ENCODE measurements at regions not wholly inside any gene's neighbourhood (a gene's known extent, or its start where the extent isn't known, plus 50 kb on each side); places are given as distances from the start of the nearest gene placed in this dataset.

- no peak overlapping the region for H3K27ac Mint-ChIP-seq
- no peaks in the 10 kb centered on the region for H3K27me3 Mint-ChIP-seq
- peaks cover 7% of the 10 kb centered on the region for H3K9me3 Mint-ChIP-seq
- H3K36me3 Mint-ChIP-seq (ENCODE audit: low read depth): no peaks in the 10 kb centered on the region
- no peaks in the 10 kb centered on the region for H3K4me1 Mint-ChIP-seq (ENCODE audit: low read depth)
- H3K4me3 Mint-ChIP-seq: no peak overlapping the region
Observed at GRCh38 chr5:164449460-164449859, 944.0 kb downstream of the MAT2B start.

- H3K4me1 Mint-ChIP-seq (ENCODE audit: low read depth): no peaks in the 10 kb centered on the region
- H3K9me3 Mint-ChIP-seq: peaks cover 6% of the 10 kb centered on the region
- no peak overlapping the region for H3K4me3 Mint-ChIP-seq
- H3K36me3 Mint-ChIP-seq (ENCODE audit: low read depth): no peaks in the 10 kb centered on the region
- no peaks in the 10 kb centered on the region for H3K27me3 Mint-ChIP-seq
- no peak overlapping the region for H3K27ac Mint-ChIP-seq
Observed at GRCh38 chr5:164466033-164466432, 960.6 kb downstream of the MAT2B start.

- Mint-ChIP-seq H3K4me3 (no peak overlapping the region), H3K36me3 (ENCODE audit: low read depth) (no peaks in the 10 kb centered on the region), H3K27me3 (no peaks in the 10 kb centered on the region), H3K4me1 (ENCODE audit: low read depth) (no peaks in the 10 kb centered on the region), H3K27ac (no peak overlapping the region), H3K9me3 (peaks cover 6% of the 10 kb centered on the region)
Observed at GRCh38 chr5:164470312-164470711, 964.9 kb downstream of the MAT2B start.

GRCh38 chr5:164472165-164472564, 966.7 kb downstream of the MAT2B start:
- H3K4me1 Mint-ChIP-seq (ENCODE audit: low read depth): no peaks in the 10 kb centered on the region
- H3K36me3 Mint-ChIP-seq (ENCODE audit: low read depth): no peaks in the 10 kb centered on the region
- peaks cover 1% of the 10 kb centered on the region for H3K9me3 Mint-ChIP-seq
- no peaks in the 10 kb centered on the region for H3K27me3 Mint-ChIP-seq
- no peak overlapping the region for H3K27ac Mint-ChIP-seq
- no peak overlapping the region for H3K4me3 Mint-ChIP-seq

GRCh38 chr5:164475339-164475977, 970.0 kb downstream of the MAT2B start:
- Mint-ChIP-seq H3K27me3 (no peaks in the 10 kb centered on the region), H3K9me3 (no peaks in the 10 kb centered on the region), H3K4me3 (no peak overlapping the region), H3K4me1 (ENCODE audit: low read depth) (no peaks in the 10 kb centered on the region), H3K27ac (no peak overlapping the region), H3K36me3 (ENCODE audit: low read depth) (no peaks in the 10 kb centered on the region)

GRCh38 chr5:164481270-164481669, 975.9 kb downstream of the MAT2B start:
- H3K27me3 Mint-ChIP-seq: no peaks in the 10 kb centered on the region
- no peaks in the 10 kb centered on the region for H3K4me1 Mint-ChIP-seq (ENCODE audit: low read depth)
- H3K9me3 Mint-ChIP-seq: peaks cover 5% of the 10 kb centered on the region
- H3K27ac Mint-ChIP-seq: no peak overlapping the region
- no peaks in the 10 kb centered on the region for H3K36me3 Mint-ChIP-seq (ENCODE audit: low read depth)
- no peak overlapping the region for H3K4me3 Mint-ChIP-seq

- no peaks in the 10 kb centered on the region for H3K4me1 Mint-ChIP-seq (ENCODE audit: low read depth)
Observed at GRCh38 chr5:164482351-164482750, 976.9 kb downstream of the MAT2B start.

GRCh38 chr5:164484948-164485347, 979.5 kb downstream of the MAT2B start:
- H3K27me3 Mint-ChIP-seq: no peaks in the 10 kb centered on the region
- H3K4me1 Mint-ChIP-seq (ENCODE audit: low read depth): no peaks in the 10 kb centered on the region
- H3K36me3 Mint-ChIP-seq (ENCODE audit: low read depth): no peaks in the 10 kb centered on the region
- no peak overlapping the region for H3K4me3 Mint-ChIP-seq
- no peak overlapping the region for H3K27ac Mint-ChIP-seq
- H3K9me3 Mint-ChIP-seq: peaks cover 9% of the 10 kb centered on the region

More at GRCh38 chr5:164482351-164482750, 976.9 kb downstream of the MAT2B start:
- H3K4me3 Mint-ChIP-seq: no peak overlapping the region
- H3K27me3 Mint-ChIP-seq: no peaks in the 10 kb centered on the region
- peaks cover 5% of the 10 kb centered on the region for H3K9me3 Mint-ChIP-seq
- no peaks in the 10 kb centered on the region for H3K36me3 Mint-ChIP-seq (ENCODE audit: low read depth)
- no peak overlapping the region for H3K27ac Mint-ChIP-seq

- Mint-ChIP-seq H3K36me3 (ENCODE audit: low read depth) (no peaks in the 10 kb centered on the region), H3K27ac (no peak overlapping the region), H3K4me3 (no peak overlapping the region), H3K27me3 (no peaks in the 10 kb centered on the region), H3K4me1 (ENCODE audit: low read depth) (no peaks in the 10 kb centered on the region), H3K9me3 (peaks cover 4% of the 10 kb centered on the region)
Observed at GRCh38 chr5:164487939-164488338, 982.5 kb downstream of the MAT2B start.

- Mint-ChIP-seq H3K4me3 (no peak overlapping the region), H3K4me1 (ENCODE audit: low read depth) (no peaks in the 10 kb centered on the region), H3K27me3 (no peaks in the 10 kb centered on the region), H3K27ac (no peak overlapping the region), H3K36me3 (ENCODE audit: low read depth) (no peaks in the 10 kb centered on the region), H3K9me3 (no peaks in the 10 kb centered on the region)
Observed at GRCh38 chr5:164497311-164498064, 992.1 kb downstream of the MAT2B start.

- Mint-ChIP-seq H3K27me3 (no peaks in the 10 kb centered on the region), H3K4me3 (no peak overlapping the region), H3K27ac (no peak overlapping the region), H3K9me3 (no peaks in the 10 kb centered on the region), H3K36me3 (ENCODE audit: low read depth) (no peaks in the 10 kb centered on the region), H3K4me1 (ENCODE audit: low read depth) (no peaks in the 10 kb centered on the region)
Observed at GRCh38 chr5:164498438-164498837, 993.0 kb downstream of the MAT2B start.

- no peak overlapping the region for H3K27ac Mint-ChIP-seq
- no peaks in the 10 kb centered on the region for H3K27me3 Mint-ChIP-seq
- H3K9me3 Mint-ChIP-seq: no peaks in the 10 kb centered on the region
- no peak overlapping the region for H3K4me3 Mint-ChIP-seq
- H3K4me1 Mint-ChIP-seq (ENCODE audit: low read depth): no peaks in the 10 kb centered on the region
- H3K36me3 Mint-ChIP-seq (ENCODE audit: low read depth): no peaks in the 10 kb centered on the region
Observed at GRCh38 chr5:164500856-164501255, 995.4 kb downstream of the MAT2B start.

GRCh38 chr5:164501344-164501743, 995.9 kb downstream of the MAT2B start:
- Mint-ChIP-seq H3K27me3 (no peaks in the 10 kb centered on the region), H3K9me3 (no peaks in the 10 kb centered on the region), H3K27ac (no peak overlapping the region), H3K36me3 (ENCODE audit: low read depth) (no peaks in the 10 kb centered on the region), H3K4me3 (no peak overlapping the region), H3K4me1 (ENCODE audit: low read depth) (no peaks in the 10 kb centered on the region)

GRCh38 chr5:164504141-164504772, 998.8 kb downstream of the MAT2B start:
- Mint-ChIP-seq H3K4me1 (ENCODE audit: low read depth) (no peaks in the 10 kb centered on the region), H3K27me3 (no peaks in the 10 kb centered on the region), H3K36me3 (ENCODE audit: low read depth) (no peaks in the 10 kb centered on the region), H3K4me3 (no peak overlapping the region), H3K27ac (no peak overlapping the region), H3K9me3 (no peaks in the 10 kb centered on the region)

- no peaks in the 10 kb centered on the region for H3K4me1 Mint-ChIP-seq (ENCODE audit: low read depth)
- H3K27ac Mint-ChIP-seq: no peak overlapping the region
- no peak overlapping the region for H3K4me3 Mint-ChIP-seq
Observed at GRCh38 chr5:164505791-164506190, 1000.4 kb downstream of the MAT2B start.

More at GRCh38 chr5:164505791-164506190, 1000.4 kb downstream of the MAT2B start:
- Mint-ChIP-seq H3K9me3 (no peaks in the 10 kb centered on the region), H3K36me3 (ENCODE audit: low read depth) (no peaks in the 10 kb centered on the region), H3K27me3 (no peaks in the 10 kb centered on the region)
